ENCODE measurements at regions not wholly inside any gene's neighbourhood (a gene's known extent, or its start where the extent isn't known, plus 50 kb on each side); places are given as distances from the start of the nearest gene placed in this dataset.
"Not testable (repeated sequence)": the region's sequence is repeated elsewhere in the genome, so short reads cannot be mapped to it uniquely, and the experiment has no call there.

DNA sequence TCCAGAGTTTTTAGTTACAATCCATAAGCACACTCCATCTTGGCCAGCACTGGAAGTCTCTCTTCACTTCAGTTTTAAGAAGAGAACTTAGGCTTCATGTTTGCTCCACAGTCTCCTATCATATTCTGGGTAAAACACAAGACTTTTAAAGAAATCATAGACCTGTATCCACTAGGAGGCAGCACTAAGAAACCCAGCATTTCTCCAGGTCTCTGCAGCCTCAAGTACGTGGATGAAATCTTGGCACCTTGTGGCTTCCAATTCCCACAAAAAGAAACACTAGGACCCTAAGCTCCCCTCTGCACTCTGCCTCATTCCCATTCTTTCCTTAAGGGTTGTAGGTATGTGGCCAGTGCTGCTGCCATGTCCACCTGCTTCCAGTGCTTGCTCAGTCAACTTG, 367.3 kb upstream of the CASK start:
- no peaks in the 10 kb centered on the region for H3K36me3 ChIP-seq (ENCODE audit: control insufficient read depth, insufficient read depth, low read length, severe bottlenecking)
- H3K27me3 ChIP-seq (replicated peaks; ENCODE audit: control insufficient read depth, insufficient read depth, low read length): peaks cover 6% of the 10 kb centered on the region
- H3K9ac ChIP-seq (ENCODE audit: low read length): no peak overlapping the region
- DNase-seq (ENCODE audit: low read depth): peak; percentile 0
- H3K9me3 ChIP-seq (ENCODE audit: control insufficient read depth, low read length): no peaks in the 10 kb centered on the region
- no peaks in the 10 kb centered on the region for H3K4me1 ChIP-seq (ENCODE audit: control insufficient read depth, insufficient read depth, low read length)
- no peak overlapping the region for H3K4me3 ChIP-seq (ENCODE audit: low read length)

DNA sequence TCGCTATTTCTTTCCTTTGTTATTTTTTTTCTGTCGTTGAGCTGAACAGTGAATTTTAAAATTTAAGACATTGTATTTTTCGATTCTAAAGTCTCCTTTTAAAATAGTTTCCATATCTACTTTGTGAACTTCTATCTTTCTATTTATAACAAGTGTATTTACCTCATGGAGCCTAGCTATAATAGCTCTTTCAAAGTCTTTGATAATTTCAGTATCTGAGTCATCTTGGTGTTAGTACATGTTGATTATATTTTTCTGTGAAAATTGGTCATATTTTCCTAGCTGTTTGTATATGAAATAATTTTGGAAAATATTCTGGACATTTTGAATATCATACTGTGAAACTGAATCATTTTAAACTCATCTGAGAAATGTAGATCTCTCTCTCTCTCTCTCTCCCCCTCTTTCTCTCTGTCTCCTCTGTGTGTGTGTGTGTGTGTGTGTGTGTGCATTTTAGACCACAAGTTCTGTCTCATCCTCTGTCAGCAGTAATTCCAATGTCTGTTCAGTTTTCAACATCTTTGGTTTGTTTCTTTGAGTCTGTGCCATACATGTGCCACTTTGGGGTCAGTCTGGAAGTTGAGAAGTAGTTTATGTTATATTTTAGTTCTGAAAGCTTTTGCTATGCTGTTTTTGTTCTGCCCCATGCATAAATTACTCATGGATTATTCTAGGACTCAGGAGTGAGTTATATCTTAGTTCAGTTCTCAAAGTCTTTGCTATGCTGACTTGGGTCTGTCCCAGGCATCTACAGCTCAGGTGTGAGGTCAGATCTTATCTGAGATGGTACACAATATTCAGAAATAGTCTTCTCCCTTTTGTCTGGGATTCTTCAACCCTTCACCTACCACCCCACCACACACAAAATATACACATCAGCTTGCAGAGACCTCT, 366.4 kb upstream of the CASK start:
- no peaks in the 10 kb centered on the region for H3K9me3 ChIP-seq (ENCODE audit: control insufficient read depth, low read length)
- H3K27me3 ChIP-seq (replicated peaks; ENCODE audit: control insufficient read depth, insufficient read depth, low read length): peaks cover 6% of the 10 kb centered on the region
- DNase-seq (ENCODE audit: low read depth): no peak
- H3K9ac ChIP-seq (ENCODE audit: low read length): no peak overlapping the region
- no peak overlapping the region for H3K4me3 ChIP-seq (ENCODE audit: low read length)
- no peaks in the 10 kb centered on the region for H3K36me3 ChIP-seq (ENCODE audit: control insufficient read depth, insufficient read depth, low read length, severe bottlenecking)
- no peaks in the 10 kb centered on the region for H3K4me1 ChIP-seq (ENCODE audit: control insufficient read depth, insufficient read depth, low read length)

DNA sequence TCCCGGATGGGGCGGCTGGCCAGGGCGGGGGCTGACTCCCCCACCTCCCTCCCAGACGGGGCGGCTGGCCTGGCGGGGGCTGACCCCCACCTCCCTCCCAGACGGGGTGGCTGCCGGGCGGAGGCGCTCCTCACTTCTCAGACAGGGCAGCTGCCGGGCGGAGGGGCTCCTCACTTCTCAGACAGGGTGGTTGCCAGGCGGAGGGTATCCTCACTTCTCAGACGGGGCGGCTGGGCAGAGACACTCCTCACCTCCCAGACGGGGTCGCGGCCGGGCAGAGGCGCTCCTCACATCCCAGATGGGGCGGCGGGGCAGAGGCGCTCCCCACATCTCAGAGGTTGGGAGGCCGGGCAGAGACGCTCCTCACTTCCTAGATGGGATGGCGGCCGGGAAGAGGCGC, 362.3 kb upstream of the CASK start:
- H3K9ac ChIP-seq (ENCODE audit: low read length); DNase-seq (ENCODE audit: low read depth); H3K27me3 ChIP-seq (replicated peaks; ENCODE audit: control insufficient read depth, insufficient read depth, low read length); H3K36me3 ChIP-seq (ENCODE audit: control insufficient read depth, insufficient read depth, low read length, severe bottlenecking); H3K4me1 ChIP-seq (ENCODE audit: control insufficient read depth, insufficient read depth, low read length); H3K4me3 ChIP-seq (ENCODE audit: low read length); H3K9me3 ChIP-seq (ENCODE audit: control insufficient read depth, low read length): not testable (repeated sequence)

- H3K27me3 ChIP-seq (replicated peaks; ENCODE audit: control insufficient read depth, insufficient read depth, low read length): peaks cover 27% of the 10 kb centered on the region
- H3K4me1 ChIP-seq (ENCODE audit: control insufficient read depth, insufficient read depth, low read length): no peaks in the 10 kb centered on the region
- H3K36me3 ChIP-seq (ENCODE audit: control insufficient read depth, insufficient read depth, low read length, severe bottlenecking): no peaks in the 10 kb centered on the region
- no peak overlapping the region for H3K4me3 ChIP-seq (ENCODE audit: low read length)
- DNase-seq (ENCODE audit: low read depth): no peak
- no peak overlapping the region for H3K9ac ChIP-seq (ENCODE audit: low read length)
- H3K9me3 ChIP-seq (ENCODE audit: control insufficient read depth, low read length): no peaks in the 10 kb centered on the region
Observed at GRCh38 chrX:42276982-42277690, 353.8 kb upstream of the CASK start.

DNA sequence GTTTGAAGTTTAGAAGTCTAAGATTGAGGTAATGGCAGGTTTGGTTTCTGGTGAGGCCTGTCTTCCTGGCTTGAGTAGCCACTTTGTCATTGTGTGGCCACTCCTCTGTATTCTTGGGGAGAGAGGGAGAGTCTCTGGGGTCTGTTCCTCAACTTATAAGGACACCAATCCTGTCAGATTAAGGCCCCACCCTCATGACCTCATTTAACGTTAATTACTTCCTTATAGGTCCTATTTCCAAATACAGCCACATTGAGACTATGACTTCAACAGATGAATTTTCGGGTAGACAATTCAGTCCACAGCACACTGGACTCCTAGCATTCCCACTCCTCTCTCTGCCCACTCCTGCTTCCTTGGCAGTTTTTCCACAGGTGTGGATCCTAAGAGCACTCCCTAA, 350.8 kb upstream of the CASK start:
- no peaks in the 10 kb centered on the region for H3K4me1 ChIP-seq (ENCODE audit: control insufficient read depth, insufficient read depth, low read length)
- H3K27me3 ChIP-seq (replicated peaks; ENCODE audit: control insufficient read depth, insufficient read depth, low read length): peaks cover 27% of the 10 kb centered on the region
- H3K4me3 ChIP-seq (ENCODE audit: low read length): no peak overlapping the region
- DNase-seq (ENCODE audit: low read depth): no peak
- H3K9ac ChIP-seq (ENCODE audit: low read length): no peak overlapping the region
- H3K9me3 ChIP-seq (ENCODE audit: control insufficient read depth, low read length): no peaks in the 10 kb centered on the region
- H3K36me3 ChIP-seq (ENCODE audit: control insufficient read depth, insufficient read depth, low read length, severe bottlenecking): no peaks in the 10 kb centered on the region

DNA sequence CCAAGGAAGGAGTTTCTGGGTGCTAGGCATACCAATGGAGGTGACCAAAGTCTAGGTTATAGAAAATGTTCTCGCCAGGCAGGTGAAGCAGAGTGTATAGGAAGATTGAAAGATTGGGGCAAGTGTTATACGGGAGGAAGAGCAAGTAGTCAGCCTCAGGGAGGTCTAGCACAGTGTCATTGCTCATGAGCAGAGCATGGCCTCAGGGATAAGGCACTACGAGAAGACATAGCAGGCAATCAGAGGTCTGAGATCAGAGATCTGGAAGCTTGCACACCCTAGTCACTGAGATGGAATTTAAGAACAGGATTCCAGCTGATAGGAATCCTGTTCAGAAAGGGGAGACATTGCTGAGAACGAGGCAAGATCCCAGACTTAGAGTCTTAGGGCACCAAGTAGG, 350.0 kb upstream of the CASK start:
- Histone ChIP-seq H3K9ac (ENCODE audit: low read length) (no peak overlapping the region), H3K36me3 (ENCODE audit: control insufficient read depth, insufficient read depth, low read length, severe bottlenecking) (no peaks in the 10 kb centered on the region)

GRCh38 chrX:42269186-42269585, 345.8 kb upstream of the CASK start:
- DNase-seq (ENCODE audit: low read depth): peak; percentile 64
- Histone ChIP-seq H3K36me3 (ENCODE audit: control insufficient read depth, insufficient read depth, low read length, severe bottlenecking) (no peaks in the 10 kb centered on the region), H3K9ac (ENCODE audit: low read length) (no peak overlapping the region), H3K4me1 (ENCODE audit: control insufficient read depth, insufficient read depth, low read length) (no peaks in the 10 kb centered on the region), H3K4me3 (ENCODE audit: low read length) (no peak overlapping the region), H3K9me3 (ENCODE audit: control insufficient read depth, low read length) (no peaks in the 10 kb centered on the region), H3K27me3 (replicated peaks; ENCODE audit: control insufficient read depth, insufficient read depth, low read length) (peaks cover 7% of the 10 kb centered on the region)

More for the DNA sequence above, 350.0 kb upstream of the CASK start:
- H3K4me3 ChIP-seq (ENCODE audit: low read length): no peak overlapping the region
- H3K27me3 ChIP-seq (replicated peaks; ENCODE audit: control insufficient read depth, insufficient read depth, low read length): peaks cover 23% of the 10 kb centered on the region
- H3K9me3 ChIP-seq (ENCODE audit: control insufficient read depth, low read length): no peaks in the 10 kb centered on the region
- no peaks in the 10 kb centered on the region for H3K4me1 ChIP-seq (ENCODE audit: control insufficient read depth, insufficient read depth, low read length)
- no peak for DNase-seq (ENCODE audit: low read depth)

GRCh38 chrX:42260854-42261253, 337.5 kb upstream of the CASK start:
- H3K4me3 ChIP-seq (ENCODE audit: low read length): no peak overlapping the region
- no peaks in the 10 kb centered on the region for H3K4me1 ChIP-seq (ENCODE audit: control insufficient read depth, insufficient read depth, low read length)
- H3K27me3 ChIP-seq (replicated peaks; ENCODE audit: control insufficient read depth, insufficient read depth, low read length): peaks cover 13% of the 10 kb centered on the region
- H3K36me3 ChIP-seq (ENCODE audit: control insufficient read depth, insufficient read depth, low read length, severe bottlenecking): no peaks in the 10 kb centered on the region
- peaks cover 6% of the 10 kb centered on the region for H3K9me3 ChIP-seq (ENCODE audit: control insufficient read depth, low read length)
- DNase-seq (ENCODE audit: low read depth): no peak
- H3K9ac ChIP-seq (ENCODE audit: low read length): no peak overlapping the region

GRCh38 chrX:42248226-42248625, 324.9 kb upstream of the CASK start:
- H3K9ac ChIP-seq (ENCODE audit: low read length): no peak overlapping the region
- no peaks in the 10 kb centered on the region for H3K9me3 ChIP-seq (ENCODE audit: control insufficient read depth, low read length)
- no peaks in the 10 kb centered on the region for H3K27me3 ChIP-seq (replicated peaks; ENCODE audit: control insufficient read depth, insufficient read depth, low read length)
- H3K4me1 ChIP-seq (ENCODE audit: control insufficient read depth, insufficient read depth, low read length): no peaks in the 10 kb centered on the region
- H3K36me3 ChIP-seq (ENCODE audit: control insufficient read depth, insufficient read depth, low read length, severe bottlenecking): no peaks in the 10 kb centered on the region
- DNase-seq (ENCODE audit: low read depth): peak; percentile 5
- no peak overlapping the region for H3K4me3 ChIP-seq (ENCODE audit: low read length)

GRCh38 chrX:42247241-42247640, 323.9 kb upstream of the CASK start:
- no peaks in the 10 kb centered on the region for H3K9me3 ChIP-seq (ENCODE audit: control insufficient read depth, low read length)
- H3K9ac ChIP-seq (ENCODE audit: low read length): no peak overlapping the region
- no peaks in the 10 kb centered on the region for H3K36me3 ChIP-seq (ENCODE audit: control insufficient read depth, insufficient read depth, low read length, severe bottlenecking)
- H3K27me3 ChIP-seq (replicated peaks; ENCODE audit: control insufficient read depth, insufficient read depth, low read length): no peaks in the 10 kb centered on the region
- DNase-seq (ENCODE audit: low read depth): no peak
- peak overlapping the region; percentile 55 for H3K4me3 ChIP-seq (ENCODE audit: low read length)
- no peaks in the 10 kb centered on the region for H3K4me1 ChIP-seq (ENCODE audit: control insufficient read depth, insufficient read depth, low read length)

DNA sequence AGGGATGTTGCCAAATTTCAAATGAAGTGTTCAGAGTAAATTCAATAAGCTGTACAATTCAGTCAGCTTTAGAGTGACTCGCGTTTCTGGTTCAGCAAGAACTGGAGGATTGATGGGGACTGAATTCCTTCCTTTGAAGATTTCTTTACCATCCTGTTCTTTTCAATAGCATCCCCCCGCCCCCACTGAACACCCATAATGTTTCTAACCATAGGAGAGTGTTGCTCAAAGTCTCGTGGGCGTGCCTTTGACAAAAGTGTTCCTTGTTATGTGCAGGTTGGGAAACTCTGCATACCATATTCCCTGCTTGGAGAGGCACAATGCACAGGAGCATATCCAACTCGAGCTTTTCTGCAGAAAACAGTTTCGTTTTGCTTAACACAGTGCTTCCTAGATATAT, 323.5 kb upstream of the CASK start:
- Histone ChIP-seq H3K36me3 (ENCODE audit: control insufficient read depth, insufficient read depth, low read length, severe bottlenecking) (no peaks in the 10 kb centered on the region), H3K4me3 (ENCODE audit: low read length) (peak overlapping the region; percentile 55), H3K9ac (ENCODE audit: low read length) (no peak overlapping the region), H3K27me3 (replicated peaks; ENCODE audit: control insufficient read depth, insufficient read depth, low read length) (no peaks in the 10 kb centered on the region), H3K4me1 (ENCODE audit: control insufficient read depth, insufficient read depth, low read length) (no peaks in the 10 kb centered on the region), H3K9me3 (ENCODE audit: control insufficient read depth, low read length) (no peaks in the 10 kb centered on the region)
- DNase-seq (ENCODE audit: low read depth): peak; percentile 13

Data from adipocyte (in vitro differentiated cells).